Hypothalamus (tissue), 51 donors: ENCODE measurements at regions not wholly inside any gene's neighbourhood (a gene's known extent, or its start where the extent isn't known, plus 50 kb on each side); places are given as distances from the start of the nearest gene placed in this dataset.
"Not testable (repeated sequence)": the region's sequence is repeated elsewhere in the genome, so short reads cannot be mapped to it uniquely, and the experiment has no call there.

ENCODE experiments used
- DNase-seq, 51 donors: peaks; one replicate each; lab custom pipeline; 2025; lab: John Stamatoyannopoulos, UW

- no peak for DNase-seq
Observed at GRCh38 chr19:28324275-28325060, 888.5 kb downstream of the UQCRFS1 start.

DNA sequence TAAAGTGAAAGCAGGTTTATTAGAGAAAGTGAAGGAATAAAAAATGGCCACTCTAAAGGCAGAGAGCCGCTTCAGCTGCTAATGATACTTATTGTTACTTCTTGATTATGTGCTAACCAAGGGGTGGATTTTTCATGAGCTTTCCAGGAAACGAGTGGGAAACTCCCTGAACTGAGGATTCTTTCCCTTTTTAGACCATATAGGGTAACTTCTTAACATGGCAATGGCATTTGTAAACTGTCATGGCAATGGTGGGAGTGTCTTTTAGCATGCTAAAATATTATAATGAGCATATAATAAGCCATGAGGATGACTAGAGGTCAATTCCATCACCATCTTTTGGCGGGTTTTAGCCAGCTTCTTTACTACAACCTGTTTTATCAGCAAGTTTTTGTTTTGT, 890.0 kb downstream of the UQCRFS1 start:
- DNase-seq, result no peak

GRCh38 chr19:28322491-28322890, 890.5 kb downstream of the UQCRFS1 start:
- no peak for DNase-seq

DNA sequence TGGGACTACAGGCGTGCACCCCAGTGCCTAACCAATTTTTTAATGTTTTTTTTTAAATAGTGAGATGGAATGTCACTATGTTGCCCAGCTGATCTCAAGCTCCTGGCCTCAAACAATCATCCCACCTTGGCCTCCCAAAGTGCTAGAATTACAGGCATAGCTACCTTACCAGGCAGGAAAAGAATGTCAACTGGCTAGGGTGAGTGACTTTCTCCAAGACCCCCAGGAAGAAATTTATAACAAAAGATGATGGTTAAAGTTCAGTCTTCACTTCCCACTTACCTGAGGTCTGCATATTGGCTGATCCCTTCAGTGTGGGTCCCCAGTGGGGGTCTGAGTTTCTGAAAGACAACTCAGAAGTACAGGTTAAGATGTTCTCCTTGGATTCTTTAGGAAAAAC, 893.0 kb downstream of the UQCRFS1 start:
- DNase-seq, result no peak

DNA sequence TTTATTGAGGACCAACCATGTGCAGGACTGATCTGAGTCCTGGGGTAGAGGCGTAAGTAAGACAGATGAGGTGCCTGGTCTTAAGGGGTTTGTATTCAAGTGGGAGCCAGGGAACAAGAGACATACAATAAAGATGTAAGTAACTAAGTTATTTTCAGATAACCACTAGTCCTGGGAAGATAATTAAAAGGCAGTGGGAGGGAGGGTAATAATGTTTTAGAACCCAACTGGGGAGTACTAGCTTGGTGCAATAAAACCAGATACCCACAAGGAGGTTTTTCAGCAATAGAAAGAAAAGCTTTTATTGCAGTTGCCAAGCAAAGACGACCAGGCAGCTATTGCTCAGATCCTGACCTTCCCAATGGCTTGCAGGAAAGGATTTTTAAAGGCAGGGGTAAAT, 893.7 kb downstream of the UQCRFS1 start:
- no peak for DNase-seq

GRCh38 chr19:28318469-28319179, 894.3 kb downstream of the UQCRFS1 start:
- no peak for DNase-seq

DNA sequence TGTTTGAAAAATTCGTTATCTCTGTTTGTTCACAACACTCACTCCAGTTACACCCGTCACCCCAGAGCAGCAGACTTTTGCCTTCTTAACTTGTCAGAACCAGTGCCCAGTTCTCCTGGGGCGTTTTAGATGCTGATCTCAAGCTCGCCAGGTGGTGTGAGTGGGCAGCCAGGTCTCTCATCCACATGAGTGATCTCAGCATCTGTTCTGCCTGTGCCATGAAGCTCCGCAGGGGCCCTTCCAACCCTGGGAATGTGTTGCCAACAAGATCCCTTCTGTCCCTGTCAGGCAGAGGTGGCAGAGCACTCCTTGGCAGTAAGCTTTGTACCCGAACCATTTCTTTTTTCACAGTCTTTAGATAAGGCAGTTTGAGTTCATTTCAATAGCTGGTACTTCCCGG, 896.5 kb downstream of the UQCRFS1 start:
- no peak for DNase-seq

- DNase-seq, result no peak
Observed at GRCh38 chr19:28314756-28315155, 898.2 kb downstream of the UQCRFS1 start.

DNA sequence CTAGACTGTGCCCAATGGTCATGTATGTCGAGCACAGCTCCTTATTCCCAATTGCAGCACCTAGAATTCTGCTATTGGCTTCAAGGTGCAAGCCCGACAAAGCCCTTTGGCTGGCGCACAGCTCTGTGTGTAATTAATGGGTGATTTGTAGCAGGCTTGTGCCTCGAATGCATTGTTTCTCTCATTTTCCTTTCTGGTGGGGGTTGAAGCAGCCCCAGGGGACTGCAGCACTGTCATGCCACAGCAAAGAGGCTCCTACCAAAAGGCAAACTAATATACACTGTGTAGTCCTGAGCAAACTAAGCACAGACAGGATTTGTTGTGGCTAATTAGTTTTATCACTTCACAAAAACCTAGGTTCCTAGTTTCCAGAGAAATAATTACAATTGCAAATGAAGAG, 898.7 kb downstream of the UQCRFS1 start:
- DNase-seq, result no peak

DNA sequence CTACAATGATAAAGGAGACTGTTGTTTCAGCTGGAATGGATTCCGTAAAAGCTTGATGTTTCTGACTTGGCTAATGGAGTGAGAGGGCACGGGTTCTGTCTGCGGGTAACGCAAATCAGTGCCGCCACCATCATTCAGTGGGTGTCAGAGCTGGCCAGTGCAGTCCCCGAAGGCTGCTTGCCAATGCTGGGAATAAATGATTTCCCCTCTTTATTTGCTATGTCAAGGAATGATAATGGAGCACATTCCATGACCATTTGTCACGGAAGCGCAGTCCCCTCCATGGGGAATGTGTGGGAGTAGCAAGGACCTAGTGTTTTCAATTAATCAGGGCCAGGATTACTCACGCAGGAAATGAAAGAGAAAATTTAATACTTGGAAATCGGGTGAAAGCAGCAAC, 899.3 kb downstream of the UQCRFS1 start:
- no peak for DNase-seq

DNA sequence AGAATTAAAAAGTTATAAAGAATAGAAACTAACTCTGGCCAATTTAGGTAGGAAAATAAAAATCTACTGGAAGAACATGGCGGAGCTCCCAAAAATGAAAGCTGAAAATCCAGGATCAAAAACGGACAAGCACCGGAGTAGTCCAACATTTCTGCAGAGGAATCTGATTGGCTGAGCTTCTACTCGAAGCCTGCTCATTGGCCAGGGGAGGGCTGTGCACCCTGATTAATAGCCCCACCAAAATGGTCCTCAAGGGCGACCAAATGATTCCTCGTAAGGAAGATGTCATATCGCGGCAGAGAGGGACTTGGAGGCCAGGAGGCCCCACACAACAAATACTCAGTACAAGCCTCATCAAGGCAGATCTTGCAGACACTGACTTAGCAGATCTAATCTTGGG, 900.7 kb downstream of the UQCRFS1 start:
- DNase-seq, result no peak

- not testable (repeated sequence) for DNase-seq
Observed at GRCh38 chr19:28310829-28311228, 902.1 kb downstream of the UQCRFS1 start.

DNA sequence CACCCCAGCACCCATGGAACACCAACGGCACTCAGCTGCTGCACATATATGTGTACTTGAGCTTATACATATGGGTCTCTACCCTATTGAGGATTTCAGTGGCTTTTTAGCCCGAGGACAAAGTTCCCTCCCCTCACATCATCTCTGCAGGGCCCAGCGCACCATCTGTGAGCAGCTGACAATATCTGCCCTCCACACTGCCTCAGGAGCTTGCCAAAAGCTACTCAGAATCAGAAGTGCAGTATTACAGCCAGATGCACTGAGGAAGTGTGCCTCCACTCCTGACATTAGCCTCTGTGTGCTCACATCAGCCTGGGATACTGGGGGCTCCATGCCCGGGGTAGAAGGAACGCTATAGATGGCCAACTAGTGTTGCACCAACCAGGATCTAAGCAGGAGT, 903.9 kb downstream of the UQCRFS1 start:
- no peak for DNase-seq

DNA sequence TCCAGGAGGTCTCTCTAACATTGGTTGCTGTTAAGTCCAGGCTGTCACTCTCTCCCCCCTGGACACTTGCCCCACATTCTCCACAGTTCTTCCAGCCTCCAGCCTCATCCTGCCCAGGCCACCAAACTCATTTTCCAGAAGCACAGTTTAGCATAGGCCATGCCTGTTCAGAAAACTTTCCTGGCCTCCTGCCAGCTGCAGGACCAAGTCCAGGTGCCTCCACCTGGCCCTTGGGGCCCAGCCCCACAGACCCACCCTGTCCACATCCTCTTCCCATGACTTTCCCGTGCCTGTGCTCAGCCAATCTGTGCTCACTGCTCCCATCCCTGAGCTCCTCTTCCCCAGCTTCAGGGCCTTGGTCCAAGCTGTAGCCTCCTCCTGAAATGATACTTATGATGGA, 905.0 kb downstream of the UQCRFS1 start:
- DNase-seq, result no peak

GRCh38 chr19:28307487-28307886, 905.5 kb downstream of the UQCRFS1 start:
- no peak for DNase-seq

- DNase-seq, result no peak
Observed at GRCh38 chr19:28305513-28305912, 907.4 kb downstream of the UQCRFS1 start.

DNA sequence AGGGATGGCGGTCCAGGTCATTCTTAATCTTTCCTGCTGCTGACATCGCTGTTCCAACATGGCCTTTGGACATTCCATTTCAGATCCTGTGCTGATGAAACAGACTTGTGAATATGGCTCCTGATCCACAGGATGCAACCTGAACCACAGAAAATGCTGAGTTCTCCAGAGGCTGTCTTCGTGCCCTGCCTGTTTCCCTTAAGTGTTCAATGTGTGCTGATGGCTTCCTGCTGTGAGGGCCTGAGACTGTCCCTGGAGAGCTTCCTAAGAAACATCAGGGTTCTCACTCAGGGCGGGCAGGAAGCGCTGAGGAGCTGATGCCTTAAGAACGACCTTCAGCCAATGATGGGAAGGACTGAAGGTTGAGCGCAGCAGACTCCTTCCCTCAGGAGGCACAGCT, 909.4 kb downstream of the UQCRFS1 start:
- no peak for DNase-seq

- DNase-seq, result no peak
Observed at GRCh38 chr19:28301961-28302360, 911.0 kb downstream of the UQCRFS1 start.

DNA sequence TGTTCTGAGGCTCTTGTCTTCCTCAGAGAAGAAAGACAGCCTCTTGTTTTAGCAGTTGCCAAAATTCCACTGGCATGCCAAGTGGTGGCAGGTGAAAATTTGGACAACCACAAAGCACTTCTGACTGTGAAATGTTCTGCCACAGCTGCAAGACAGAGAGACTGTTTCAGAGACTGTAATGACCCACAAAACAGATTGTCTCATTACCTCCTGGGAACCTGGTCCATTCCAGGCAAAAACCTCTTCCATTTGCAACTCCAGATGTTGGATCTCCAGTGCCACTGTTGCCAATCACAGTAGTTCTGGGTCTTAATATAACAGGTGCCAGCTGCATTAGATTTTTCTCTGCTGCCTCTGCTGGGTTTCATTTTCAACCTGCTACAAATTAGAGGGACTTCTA, 911.5 kb downstream of the UQCRFS1 start:
- DNase-seq, result no peak

DNA sequence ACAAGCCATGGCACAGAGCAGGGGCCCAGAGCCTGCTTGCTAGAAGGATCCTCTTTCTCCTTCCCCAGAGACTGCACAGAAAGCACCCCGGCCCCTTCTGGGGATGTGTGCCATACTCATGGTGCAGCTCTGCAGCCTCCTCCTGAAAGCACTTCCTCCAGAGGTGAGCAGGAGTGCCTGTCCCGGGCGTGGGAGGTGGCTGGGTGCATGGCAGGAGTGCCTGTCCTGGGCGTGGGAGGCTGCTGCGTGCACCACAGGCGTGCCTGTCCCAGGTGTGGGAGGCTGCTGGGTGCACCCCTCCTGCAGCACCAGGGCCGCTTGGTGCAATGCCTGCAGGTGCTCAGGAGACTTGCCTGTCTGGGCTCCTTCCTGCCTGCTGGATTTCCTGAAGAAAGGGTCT, 913.3 kb downstream of the UQCRFS1 start:
- no peak for DNase-seq

- DNase-seq, result peak in 1 of 51 donors; percentile 9
Observed at GRCh38 chr19:28297586-28298157, 915.3 kb downstream of the UQCRFS1 start.

- DNase-seq, result no peak
Observed at GRCh38 chr19:28297036-28297435, 915.9 kb downstream of the UQCRFS1 start.
